Cardiac fibroblast (primary cell): ENCODE measurements at regions not wholly inside any gene's neighbourhood (a gene's known extent, or its start where the extent isn't known, plus 50 kb on each side); places are given as distances from the start of the nearest gene placed in this dataset.

Experiments
- DNase-seq, 2 donors: peaks; one replicate each; pipeline versions ENCODE4 v3.0.0 to v3.0.0-alpha.2; 2010; ENCODE audit warnings: low read depth in 2 of 2
- H3K4me3 ChIP-seq, 2 donors: replicated peaks in 1 of 2; 1 replicate in 1 of 2; 2 replicates in 1 of 2; pipeline ENCODE4 v1.5.1; 2011; ENCODE audit warnings: low read depth in 2 of 2, low read length in 2 of 2, mild to moderate bottlenecking in 2 of 2, moderate library complexity in 1 of 2
- CTCF ChIP-seq: IDR thresholded peaks from one replicate; pipeline ENCODE4 v1.5.1; 2011; ENCODE audit warnings: low read depth, mild to moderate bottlenecking, low read length, inconsistent platforms

- DNase-seq = no peak
- no peak for TF ChIP-seq CTCF
- no peak overlapping the region for H3K4me3 ChIP-seq
Observed at GRCh38 chr6:17047889-17048288, 54.0 kb upstream of the STMND1 start.

DNA sequence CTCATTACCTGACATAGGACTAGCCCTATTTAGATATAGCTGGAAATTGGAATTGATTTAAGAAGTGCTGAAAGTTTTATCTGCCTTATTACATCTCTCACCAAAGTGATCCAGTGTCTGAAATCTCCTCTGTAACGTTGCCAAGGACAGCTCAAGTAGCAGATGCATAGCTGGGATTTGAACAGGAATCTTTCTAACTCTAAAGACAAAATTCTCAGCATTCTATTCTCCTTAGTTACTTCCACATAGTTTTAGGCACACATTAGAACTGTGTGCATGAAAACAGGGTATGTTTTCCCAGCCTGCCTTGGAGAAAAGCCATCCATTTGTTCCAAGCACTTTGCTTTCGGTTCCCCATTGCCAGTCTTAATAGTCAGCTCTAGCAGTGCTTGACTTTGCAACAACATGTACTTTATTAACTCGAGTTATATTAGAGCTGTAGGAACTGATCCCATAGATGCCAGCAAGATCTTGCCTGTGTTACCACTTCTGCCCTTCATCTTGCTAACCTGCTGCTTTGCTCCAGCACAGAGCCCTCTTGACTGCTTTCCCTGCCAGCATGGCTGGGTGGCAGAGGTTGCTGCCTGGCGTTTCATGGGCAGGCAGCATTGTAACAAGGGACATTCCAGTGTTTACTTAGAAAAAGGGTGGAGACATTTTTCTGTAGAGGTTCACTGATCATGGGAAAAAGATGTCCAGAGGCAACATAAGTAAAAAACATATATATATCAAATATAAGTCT, 56.1 kb upstream of the STMND1 start:
- no peak for TF ChIP-seq CTCF
- H3K4me3 ChIP-seq = no peak overlapping the region
- DNase-seq = peak; percentile 44 to 54

DNA sequence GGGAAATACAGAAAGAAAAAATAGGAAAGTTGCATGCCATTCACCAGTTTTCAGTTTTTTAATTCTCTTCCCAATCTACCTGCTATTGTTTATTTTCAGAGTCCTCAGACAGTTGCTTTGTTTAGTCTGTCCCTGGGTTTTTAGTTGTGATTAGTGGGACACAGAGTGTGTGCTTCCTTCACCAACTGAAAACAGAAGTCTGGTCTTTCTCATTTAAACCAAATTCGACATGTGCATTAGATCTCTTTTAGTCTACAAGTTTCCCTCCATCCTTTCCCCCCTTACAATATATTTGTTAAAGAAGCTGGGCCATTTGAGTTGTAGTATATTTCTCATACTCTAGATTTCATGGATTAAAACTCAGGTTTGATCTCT, 58.7 kb upstream of the STMND1 start:
- H3K4me3 ChIP-seq = no peak overlapping the region
- no peak for DNase-seq
- no peak for TF ChIP-seq CTCF

DNA sequence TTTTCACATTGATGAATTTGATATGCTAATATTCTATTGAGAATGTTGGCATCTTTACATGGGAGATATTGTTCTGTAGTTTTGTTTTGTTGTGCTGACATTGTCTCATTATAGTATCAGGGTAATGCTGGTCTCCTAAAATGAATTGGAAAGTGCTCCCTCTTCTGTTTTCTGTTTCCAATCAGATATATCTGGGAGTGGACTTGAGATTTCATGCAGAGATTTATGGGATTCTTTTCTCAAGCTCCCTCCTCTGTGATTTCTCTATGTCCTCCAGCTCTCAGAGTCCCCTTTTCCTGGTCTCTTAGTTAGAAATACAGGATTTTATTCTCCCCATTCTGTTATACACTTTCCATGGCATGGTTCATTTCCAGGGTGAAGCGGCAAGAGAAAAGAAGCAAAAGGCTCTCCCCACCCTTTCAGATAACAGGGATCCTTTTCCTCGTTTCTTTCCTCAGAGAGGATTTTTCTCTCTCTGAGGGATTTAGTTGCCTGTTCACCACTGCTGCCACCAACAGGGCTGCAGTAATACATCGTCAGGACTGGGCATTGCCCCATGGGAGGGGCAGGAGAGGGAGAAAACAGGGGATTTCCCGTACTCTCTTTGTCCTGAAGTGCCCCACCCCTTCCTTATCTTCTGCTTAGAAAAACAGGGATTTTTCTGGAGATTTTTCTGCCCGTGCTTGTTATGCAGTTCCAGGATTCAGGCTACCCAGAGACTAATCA, 59.3 kb upstream of the STMND1 start:
- TF ChIP-seq CTCF = peak; percentile 40
- H3K4me3 ChIP-seq = no peak overlapping the region

DNA sequence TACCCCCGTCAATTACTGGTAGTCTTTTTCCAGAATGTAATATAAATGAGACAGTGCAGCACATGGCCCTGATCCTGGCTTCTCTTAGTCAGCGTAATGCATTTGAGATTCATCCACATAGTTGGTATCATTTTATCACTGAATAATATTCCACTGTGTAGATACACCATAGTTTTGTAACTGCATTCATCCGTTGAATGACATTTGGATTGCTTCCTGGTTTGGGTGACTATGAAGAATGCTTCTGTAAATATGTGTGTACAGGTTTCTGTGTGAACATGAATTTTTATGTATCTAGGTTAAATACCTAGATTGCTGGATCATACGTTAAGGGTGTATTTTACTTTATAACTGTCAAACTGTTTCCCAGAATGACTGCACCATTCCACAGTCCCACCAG, 62.6 kb upstream of the STMND1 start:
- TF ChIP-seq CTCF = no peak
- no peak overlapping the region for H3K4me3 ChIP-seq
- DNase-seq = peak in 1 of 2 donors; percentile 20

More for the DNA sequence above, 59.3 kb upstream of the STMND1 start:
- peak; percentile 56 to 66 for DNase-seq

DNA sequence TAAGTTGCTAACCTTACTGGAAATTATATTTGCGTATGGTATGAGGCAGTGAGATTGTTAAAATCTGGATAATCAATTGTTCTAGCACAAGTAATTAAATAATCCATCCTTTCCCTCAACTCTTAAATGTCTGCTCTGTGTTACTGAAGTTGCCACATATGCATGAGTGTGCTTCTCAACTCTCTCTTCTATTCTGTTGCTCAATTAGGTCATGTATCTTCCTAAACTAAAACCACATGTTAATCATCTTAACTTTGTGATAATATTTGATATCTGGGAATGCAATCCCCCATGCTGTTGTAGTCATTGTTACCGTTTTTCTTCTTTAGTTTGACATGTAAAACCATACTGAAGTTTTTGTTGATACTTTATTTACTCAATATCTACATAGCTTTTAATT, 63.5 kb upstream of the STMND1 start:
- H3K4me3 ChIP-seq = no peak overlapping the region
- DNase-seq = peak; percentile 45 to 53
- TF ChIP-seq CTCF = no peak

DNA sequence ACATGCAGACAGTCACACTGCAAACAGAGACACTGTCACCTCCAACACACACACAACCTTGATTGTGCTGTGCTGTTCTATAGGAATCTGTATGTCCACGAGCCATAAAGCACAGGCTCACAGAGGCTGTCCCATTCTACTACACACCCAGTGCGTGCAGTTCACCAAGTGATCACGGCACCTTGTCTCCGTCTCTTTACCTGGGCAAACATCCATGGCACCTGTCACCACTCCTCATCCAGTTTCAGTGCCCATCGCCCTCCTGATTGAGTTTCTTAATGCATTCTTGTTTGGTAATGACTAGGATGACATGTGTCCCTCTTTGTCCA, 65.8 kb upstream of the STMND1 start:
- DNase-seq = no peak
- TF ChIP-seq CTCF = no peak
- no peak overlapping the region for H3K4me3 ChIP-seq
